Gastrocnemius medialis (tissue), 4 donors: ENCODE measurements at regions not wholly inside any gene's neighbourhood (a gene's known extent, or its start where the extent isn't known, plus 50 kb on each side); places are given as distances from the start of the nearest gene placed in this dataset.

ENCODE experiments used
- CTCF ChIP-seq, 5 experiments: fragments of 450-650 bp in 3 of 5; fragments of 200-600 bp in 2 of 5; sonication (generic) in 2 of 5; IDR thresholded peaks in 4 of 5; conservative IDR thresholded peaks in 1 of 5; 1 replicate in 4 of 5; 2 replicates in 1 of 5; pipeline ENCODE4 v1.5.1; 2016 to 2019; ENCODE audit warnings: antibody characterized with exemption in 5 of 5, mild to moderate bottlenecking in 3 of 5, moderate library complexity in 3 of 5
- POLR2A ChIP-seq, 2 donors: fragments of 450-650 bp; IDR thresholded peaks; one replicate each; pipeline ENCODE4 v1.6.1; 2017; ENCODE audit warnings: antibody characterized with exemption in 2 of 2, mild to moderate bottlenecking in 2 of 2, moderate library complexity in 2 of 2

GRCh38 chr15:46416544-46416943 is 781.7 kb downstream of the SQOR start:
- no peak for TF ChIP-seq POLR2A (IDR thresholded peaks at IDR 0.05)
- no peak for TF ChIP-seq CTCF (IDR thresholded peaks at IDR 0.05 in 4 of 5, conservative IDR thresholded peaks at IDR 0.05 in 1 of 5)
